ENCODE measurements at regions not wholly inside any gene's neighbourhood (a gene's known extent, or its start where the extent isn't known, plus 50 kb on each side); places are given as distances from the start of the nearest gene placed in this dataset.

DNA sequence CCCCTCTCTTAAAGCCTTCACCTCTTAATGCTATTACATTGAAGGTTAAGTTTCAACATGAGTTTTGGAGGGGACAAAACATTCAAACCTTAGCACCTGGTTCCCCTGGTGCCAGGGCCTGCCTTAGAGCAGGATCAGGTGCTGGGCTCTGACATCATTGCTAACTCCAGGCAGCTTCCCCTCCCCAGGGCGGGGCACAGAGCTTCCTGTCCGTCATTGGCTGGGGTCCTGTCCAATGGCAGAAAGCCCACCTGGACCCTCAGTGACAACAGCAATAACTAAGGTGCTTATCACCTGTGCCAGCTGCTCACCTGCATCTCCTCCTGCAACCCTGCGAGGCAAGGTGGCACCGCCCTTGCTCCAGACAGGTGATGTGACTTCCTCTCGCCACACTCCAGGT, 177.4 kb downstream of the NSG2 start:
- TF ChIP-seq, protein P1, sequence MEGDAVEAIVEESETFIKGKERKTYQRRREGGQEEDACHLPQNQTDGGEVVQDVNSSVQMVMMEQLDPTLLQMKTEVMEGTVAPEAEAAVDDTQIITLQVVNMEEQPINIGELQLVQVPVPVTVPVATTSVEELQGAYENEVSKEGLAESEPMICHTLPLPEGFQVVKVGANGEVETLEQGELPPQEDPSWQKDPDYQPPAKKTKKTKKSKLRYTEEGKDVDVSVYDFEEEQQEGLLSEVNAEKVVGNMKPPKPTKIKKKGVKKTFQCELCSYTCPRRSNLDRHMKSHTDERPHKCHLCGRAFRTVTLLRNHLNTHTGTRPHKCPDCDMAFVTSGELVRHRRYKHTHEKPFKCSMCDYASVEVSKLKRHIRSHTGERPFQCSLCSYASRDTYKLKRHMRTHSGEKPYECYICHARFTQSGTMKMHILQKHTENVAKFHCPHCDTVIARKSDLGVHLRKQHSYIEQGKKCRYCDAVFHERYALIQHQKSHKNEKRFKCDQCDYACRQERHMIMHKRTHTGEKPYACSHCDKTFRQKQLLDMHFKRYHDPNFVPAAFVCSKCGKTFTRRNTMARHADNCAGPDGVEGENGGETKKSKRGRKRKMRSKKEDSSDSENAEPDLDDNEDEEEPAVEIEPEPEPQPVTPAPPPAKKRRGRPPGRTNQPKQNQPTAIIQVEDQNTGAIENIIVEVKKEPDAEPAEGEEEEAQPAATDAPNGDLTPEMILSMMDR (IDR thresholded peaks at IDR 0.05), result no peak
- TF ChIP-seq EP300 (IDR thresholded peaks at IDR 0.05) (no peak), POLR2A (IDR thresholded peaks at IDR 0.05) (no peak)
